ENCODE measurements at regions not wholly inside any gene's neighbourhood (a gene's known extent, or its start where the extent isn't known, plus 50 kb on each side); places are given as distances from the start of the nearest gene placed in this dataset.
"Not testable (repeated sequence)": the region's sequence is repeated elsewhere in the genome, so short reads cannot be mapped to it uniquely, and the experiment has no call there.

DNA sequence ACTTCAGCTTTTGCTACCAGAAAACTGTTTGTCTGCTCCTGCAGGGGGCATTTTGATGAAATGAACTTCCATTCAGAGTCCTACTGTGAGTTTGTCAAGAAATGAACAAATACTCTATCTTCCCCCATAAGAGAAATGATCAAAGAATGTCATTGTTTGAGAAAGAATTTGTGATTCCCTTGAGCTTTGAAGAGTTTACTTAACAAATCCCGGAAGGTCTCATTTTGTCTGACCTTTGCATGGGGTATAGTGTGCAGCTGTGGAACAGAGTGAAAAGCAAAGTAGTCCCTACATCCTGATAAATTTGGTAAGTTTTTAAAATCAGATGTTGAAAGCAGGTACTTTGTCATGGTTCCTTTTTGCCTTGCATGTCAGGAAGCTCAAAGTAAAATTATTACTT is 178.0 kb downstream of the ABCC12 start:
- no peak for DNase-seq (ENCODE audit: low spot score)
- no peak for TF ChIP-seq CTCF (IDR thresholded peaks at IDR 0.05; ENCODE audit: unreplicated experiment)
- no peaks in the 10 kb centered on the region for H3K4me1 Mint-ChIP-seq (ENCODE audit: unreplicated experiment)
- no peaks in the 10 kb centered on the region for H3K36me3 Mint-ChIP-seq (ENCODE audit: low read depth, unreplicated experiment)
- H3K9me3 Mint-ChIP-seq (ENCODE audit: unreplicated experiment), result no peaks in the 10 kb centered on the region
- no peak overlapping the region for H3K4me3 Mint-ChIP-seq (ENCODE audit: unreplicated experiment)
- H3K27ac Mint-ChIP-seq (ENCODE audit: unreplicated experiment), result no peak overlapping the region
- H3K27me3 Mint-ChIP-seq (ENCODE audit: unreplicated experiment), result peaks cover 2% of the 10 kb centered on the region

GRCh38 chr16:47976636-47977210 is 179.1 kb downstream of the ABCC12 start:
- peaks cover 2% of the 10 kb centered on the region for H3K27me3 Mint-ChIP-seq (ENCODE audit: unreplicated experiment)
- TF ChIP-seq CTCF (IDR thresholded peaks at IDR 0.05; ENCODE audit: unreplicated experiment), result no peak
- no peaks in the 10 kb centered on the region for H3K4me1 Mint-ChIP-seq (ENCODE audit: unreplicated experiment)
- H3K4me3 Mint-ChIP-seq (ENCODE audit: unreplicated experiment), result no peak overlapping the region
- no peak for DNase-seq (ENCODE audit: low spot score)
- no peaks in the 10 kb centered on the region for H3K9me3 Mint-ChIP-seq (ENCODE audit: unreplicated experiment)
- no peaks in the 10 kb centered on the region for H3K36me3 Mint-ChIP-seq (ENCODE audit: low read depth, unreplicated experiment)
- H3K27ac Mint-ChIP-seq (ENCODE audit: unreplicated experiment), result no peak overlapping the region

DNA sequence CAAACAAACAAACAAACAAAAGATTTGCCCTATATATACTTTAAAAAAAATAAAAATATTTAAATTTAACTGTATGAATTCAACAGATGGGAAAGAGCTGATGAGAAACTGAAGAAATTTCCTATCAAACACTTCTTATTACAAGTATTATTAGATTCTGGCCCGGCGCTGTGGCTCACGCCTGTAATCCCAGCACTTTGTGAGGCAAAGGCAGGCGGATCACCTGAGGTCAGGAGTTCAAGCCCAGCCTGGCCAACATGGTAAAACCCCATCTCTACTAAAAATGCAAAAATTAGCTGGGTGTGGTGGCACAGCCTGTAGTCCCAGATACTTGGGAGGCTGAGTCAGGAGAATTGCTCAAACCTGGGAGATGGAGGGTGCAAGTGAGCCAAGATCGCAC is 180.8 kb downstream of the ABCC12 start:
- H3K27ac Mint-ChIP-seq (ENCODE audit: unreplicated experiment); DNase-seq (ENCODE audit: low spot score); H3K27me3 Mint-ChIP-seq (ENCODE audit: unreplicated experiment); H3K36me3 Mint-ChIP-seq (ENCODE audit: low read depth, unreplicated experiment); H3K4me3 Mint-ChIP-seq (ENCODE audit: unreplicated experiment); H3K4me1 Mint-ChIP-seq (ENCODE audit: unreplicated experiment); H3K9me3 Mint-ChIP-seq (ENCODE audit: unreplicated experiment): not testable (repeated sequence)

DNA sequence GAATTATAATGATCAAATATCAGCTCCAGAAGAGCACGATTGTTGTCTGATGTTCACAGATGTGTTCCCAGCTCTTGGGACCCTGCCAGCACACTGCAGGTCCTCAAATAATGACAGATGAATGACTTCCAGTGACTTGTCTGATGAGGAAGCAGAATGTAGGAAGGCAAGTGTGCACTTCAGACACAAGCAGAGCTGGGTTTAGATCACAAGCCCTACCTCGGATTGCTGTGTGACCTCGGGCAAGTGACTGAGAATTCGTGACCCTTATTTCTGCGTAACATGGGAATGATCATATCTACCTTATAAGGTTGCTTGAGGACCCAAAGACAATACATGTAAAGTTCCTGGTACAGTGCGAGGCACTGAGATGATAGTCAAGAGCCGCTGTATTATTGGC is 182.2 kb downstream of the ABCC12 start:
- no peak for DNase-seq (ENCODE audit: low spot score)
- Mint-ChIP-seq H3K36me3 (ENCODE audit: low read depth, unreplicated experiment) (no peaks in the 10 kb centered on the region), H3K27me3 (ENCODE audit: unreplicated experiment) (peaks cover 3% of the 10 kb centered on the region), H3K9me3 (ENCODE audit: unreplicated experiment) (no peaks in the 10 kb centered on the region), H3K4me3 (ENCODE audit: unreplicated experiment) (no peak overlapping the region), H3K27ac (ENCODE audit: unreplicated experiment) (no peak overlapping the region), H3K4me1 (ENCODE audit: unreplicated experiment) (no peaks in the 10 kb centered on the region)
- TF ChIP-seq CTCF (IDR thresholded peaks at IDR 0.05; ENCODE audit: unreplicated experiment), result no peak

DNA sequence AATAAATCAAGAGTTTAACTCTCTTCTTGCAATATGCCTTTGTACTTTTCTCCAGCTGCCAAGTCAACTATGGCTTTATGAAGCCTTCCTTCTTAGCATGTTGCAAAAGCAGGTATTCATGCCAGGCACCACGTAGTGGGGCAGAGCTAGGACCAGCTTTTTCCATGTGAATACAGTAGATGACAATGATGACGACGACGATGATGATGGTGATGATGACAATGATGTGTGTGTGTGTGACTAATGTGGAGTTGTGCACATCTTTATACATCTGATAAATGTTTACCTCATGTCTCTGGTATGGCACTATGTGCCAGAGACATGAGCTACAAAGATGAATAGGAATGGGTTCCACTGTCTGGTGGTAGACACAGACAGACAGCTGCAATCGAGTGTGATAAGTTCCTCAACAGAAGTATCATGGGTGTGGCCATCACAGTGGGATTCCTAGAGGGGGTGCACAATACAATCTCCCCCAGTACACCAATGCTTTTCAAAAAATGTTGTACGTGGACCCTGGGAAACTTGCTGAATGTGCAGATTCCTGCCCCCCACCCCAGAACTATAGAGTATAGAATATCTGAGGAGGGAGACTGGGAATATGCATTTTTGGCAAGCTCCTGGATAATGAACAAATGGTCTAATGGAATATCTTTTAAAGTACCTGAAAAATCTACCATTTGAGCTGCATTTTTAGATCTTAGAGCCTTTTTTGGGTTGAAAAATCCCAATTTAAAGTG is 183.4 kb downstream of the ABCC12 start:
- Mint-ChIP-seq H3K27me3 (ENCODE audit: unreplicated experiment) (peaks cover 1% of the 10 kb centered on the region), H3K4me3 (ENCODE audit: unreplicated experiment) (no peak overlapping the region), H3K4me1 (ENCODE audit: unreplicated experiment) (peaks cover 1% of the 10 kb centered on the region), H3K9me3 (ENCODE audit: unreplicated experiment) (no peaks in the 10 kb centered on the region), H3K36me3 (ENCODE audit: low read depth, unreplicated experiment) (no peaks in the 10 kb centered on the region), H3K27ac (ENCODE audit: unreplicated experiment) (no peak overlapping the region)
- no peak for DNase-seq (ENCODE audit: low spot score)
- TF ChIP-seq CTCF (IDR thresholded peaks at IDR 0.05; ENCODE audit: unreplicated experiment), result no peak
